CD4-positive, CD25-positive, alpha-beta regulatory T cell (primary cell): ENCODE measurements at regions not wholly inside any gene's neighbourhood (a gene's known extent, or its start where the extent isn't known, plus 50 kb on each side); places are given as distances from the start of the nearest gene placed in this dataset.

Experiments
- ATAC-seq, 2 donors: fragments of 150-1000 bp; cut with Tn5 transposase; one replicate each; pipeline ENCODE4 v1.10.0; 2021; ENCODE audit warnings: low read depth in 2 of 2, moderate number of reproducible peaks in 2 of 2, moderate library complexity in 1 of 2
- DNase-seq, 3 donors: peaks; one replicate each; pipeline versions ENCODE4 v3.0.0 to v3.0.0-alpha.2; 2012 to 2022; ENCODE audit warnings: mixed read lengths in 1 of 3
- H3K27ac ChIP-seq: one replicate; pipeline ENCODE4 v1.7.0; 2013; ENCODE audit warnings: mild to moderate bottlenecking, low read length; ENCODE audit not compliant: insufficient read depth, poor library complexity, severe bottlenecking
- H3K27me3 ChIP-seq: one replicate; pipeline ENCODE4 v1.7.0; 2013; ENCODE audit warnings: low read length; ENCODE audit not compliant: control insufficient read depth, insufficient read depth
- H3K36me3 ChIP-seq: one replicate; pipeline ENCODE4 v1.7.0; 2013; ENCODE audit warnings: mild to moderate bottlenecking, low read length, moderate library complexity; ENCODE audit not compliant: control insufficient read depth, insufficient read depth
- H3K4me1 ChIP-seq: 2 replicates; pipeline ENCODE4 v1.7.0; 2013; ENCODE audit warnings: mild to moderate bottlenecking, low read length; ENCODE audit not compliant: insufficient read depth, control insufficient read depth, poor library complexity, severe bottlenecking
- H3K4me3 ChIP-seq: one replicate; pipeline ENCODE4 v1.7.0; 2013; ENCODE audit warnings: low read depth, mild to moderate bottlenecking, low read length, moderate library complexity
- H3K9me3 ChIP-seq, 2 experiments: 1 replicate in 1 of 2; 2 replicates in 1 of 2; pipeline ENCODE4 v1.7.0; 2013; ENCODE audit warnings: low read length in 2 of 2, mild to moderate bottlenecking in 1 of 2, moderate library complexity in 1 of 2; ENCODE audit not compliant: control insufficient read depth in 2 of 2
- H3K27ac Mint-ChIP-seq, 3 donors: one replicate each; pipeline ENCODE4 v1.8.0; 2020 to 2022; ENCODE audit warnings: mild to moderate bottlenecking in 3 of 3, mixed read lengths in 3 of 3, moderate library complexity in 2 of 3
- H3K27me3 Mint-ChIP-seq: one replicate; pipeline ENCODE4 v1.8.0; 2022; ENCODE audit warnings: mild to moderate bottlenecking, mixed read lengths
- H3K36me3 Mint-ChIP-seq: one replicate; pipeline ENCODE4 v1.8.0; 2020; ENCODE audit warnings: mixed read lengths
- H3K4me1 Mint-ChIP-seq, 4 donors: one replicate each; pipeline ENCODE4 v1.8.0; 2020 to 2022; ENCODE audit warnings: mixed read lengths in 4 of 4, mild to moderate bottlenecking in 1 of 4
- H3K4me3 Mint-ChIP-seq, 4 donors: one replicate each; pipeline ENCODE4 v1.8.0; 2020 to 2022; ENCODE audit warnings: mild to moderate bottlenecking in 4 of 4, mixed read lengths in 4 of 4, moderate library complexity in 3 of 4
- H3K9me3 Mint-ChIP-seq, 7 donors: one replicate each; pipeline ENCODE4 v1.8.0; 2020 to 2022; ENCODE audit warnings: mixed read lengths in 7 of 7, mild to moderate bottlenecking in 3 of 7, moderate library complexity in 2 of 7

DNA sequence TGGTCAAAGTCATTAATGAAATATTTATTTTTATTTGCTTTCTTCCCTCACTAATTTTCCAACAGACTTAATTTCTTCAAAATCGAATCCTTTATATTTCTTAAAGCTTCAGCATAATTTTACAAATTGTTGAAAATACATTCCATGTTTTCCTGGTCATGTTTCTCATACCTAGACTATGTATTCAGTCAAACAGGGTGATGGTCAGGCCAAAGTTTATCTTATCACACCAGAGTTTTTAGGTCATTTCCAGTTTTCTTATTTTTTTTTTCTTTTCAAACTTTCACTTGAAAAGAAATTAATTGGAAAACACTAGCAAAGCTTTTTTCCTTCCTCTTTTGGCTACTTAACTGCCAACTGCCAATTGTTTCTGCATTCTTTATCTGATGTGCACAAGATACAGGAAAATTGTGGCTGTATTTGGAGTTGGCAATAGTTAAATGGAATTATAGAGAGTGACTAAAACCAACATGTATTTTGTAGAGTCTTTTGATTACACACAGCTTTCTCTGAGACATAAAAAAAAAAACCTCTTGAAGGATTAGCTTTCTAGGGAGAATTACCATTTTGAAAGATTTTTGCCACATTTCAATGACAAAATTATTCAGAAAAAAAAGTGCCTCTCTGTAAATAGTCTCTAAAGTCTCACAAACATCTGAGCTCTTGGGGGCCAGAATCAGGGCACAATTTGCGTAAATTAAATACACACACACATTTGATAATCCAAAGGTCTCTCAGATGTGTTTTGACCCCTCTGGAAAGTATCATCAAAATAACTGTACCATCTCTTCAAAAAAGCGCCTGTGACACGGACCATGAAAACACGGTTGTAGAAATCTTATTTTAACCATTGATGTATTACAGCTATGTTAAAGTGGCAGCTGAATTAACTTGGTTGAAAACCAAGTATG lies 603.2 kb upstream of the KCNMB2 start:
- H3K36me3 ChIP-seq, result no peaks in the 10 kb centered on the region
- peaks cover 0 to 1% (median 0%) of the 10 kb centered on the region in 7 donors for H3K9me3 Mint-ChIP-seq

DNA sequence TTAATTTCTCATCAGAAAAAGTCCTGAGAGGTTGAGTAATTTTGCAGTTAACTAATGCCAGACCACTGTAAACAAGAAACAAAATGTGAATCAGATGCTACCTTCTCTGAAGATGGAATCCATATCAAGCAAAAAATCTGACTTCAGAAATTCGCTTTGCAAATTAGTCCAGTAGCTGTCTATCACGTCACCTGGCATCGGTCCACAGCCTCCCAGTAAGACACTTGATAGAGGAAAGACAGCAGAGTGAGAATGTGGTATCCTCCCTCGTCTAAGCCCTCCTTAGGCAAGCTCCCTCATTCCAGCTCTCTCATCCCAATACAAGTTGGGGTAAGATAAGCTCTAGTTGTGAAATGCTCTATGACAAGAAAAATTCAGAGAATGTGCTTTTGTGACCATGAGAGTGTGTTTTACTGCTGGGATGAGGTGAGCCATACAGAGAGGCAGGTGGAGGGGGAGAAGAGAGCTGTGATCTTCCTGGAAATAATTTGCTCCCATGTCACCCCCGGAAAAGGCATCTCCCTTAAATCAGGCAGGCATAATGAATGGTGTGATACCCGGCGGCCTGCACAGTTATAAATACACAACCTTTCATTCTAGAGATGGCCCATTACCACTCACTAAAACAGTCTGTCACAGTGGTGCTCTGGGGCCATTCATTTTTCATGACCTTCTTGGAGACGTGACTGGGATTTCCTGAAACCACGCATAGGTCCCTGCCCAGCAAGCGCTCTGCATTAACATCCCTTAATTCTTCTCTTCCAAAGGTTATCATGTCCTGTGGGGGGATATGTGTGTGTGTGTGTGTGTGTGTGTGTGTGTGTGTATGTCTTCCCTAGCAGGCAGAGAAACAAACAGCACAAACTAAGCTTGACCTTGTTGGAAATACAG lies 602.0 kb upstream of the KCNMB2 start:
- H3K27me3 ChIP-seq, result no peaks in the 10 kb centered on the region
- Mint-ChIP-seq H3K36me3 (no peaks in the 10 kb centered on the region), H3K4me1 (no peaks in the 10 kb centered on the region), H3K9me3 (peaks cover 0 to 1% (median 0%) of the 10 kb centered on the region in 7 donors), H3K4me3 (no peak overlapping the region), H3K27me3 (no peaks in the 10 kb centered on the region), H3K27ac (no peak overlapping the region)
- no peak overlapping the region for H3K4me3 ChIP-seq
- DNase-seq (no peak), ATAC-seq (no peak)
- H3K36me3 ChIP-seq, result no peaks in the 10 kb centered on the region
- H3K27ac ChIP-seq, result no peak overlapping the region
- H3K4me1 ChIP-seq, result no peaks in the 10 kb centered on the region
- no peaks in the 10 kb centered on the region for H3K9me3 ChIP-seq

More for the DNA sequence above, 603.2 kb upstream of the KCNMB2 start:
- Mint-ChIP-seq H3K27me3 (no peaks in the 10 kb centered on the region), H3K4me3 (no peak overlapping the region), H3K36me3 (no peaks in the 10 kb centered on the region), H3K4me1 (peaks cover 5 to 7% (median 6%) of the 10 kb centered on the region in 4 donors), H3K27ac (no peak overlapping the region)
- Histone ChIP-seq H3K27ac (no peak overlapping the region), H3K4me1 (no peaks in the 10 kb centered on the region), H3K9me3 (no peaks in the 10 kb centered on the region), H3K27me3 (no peaks in the 10 kb centered on the region), H3K4me3 (no peak overlapping the region)
- no peak for ATAC-seq
- no peak for DNase-seq

DNA sequence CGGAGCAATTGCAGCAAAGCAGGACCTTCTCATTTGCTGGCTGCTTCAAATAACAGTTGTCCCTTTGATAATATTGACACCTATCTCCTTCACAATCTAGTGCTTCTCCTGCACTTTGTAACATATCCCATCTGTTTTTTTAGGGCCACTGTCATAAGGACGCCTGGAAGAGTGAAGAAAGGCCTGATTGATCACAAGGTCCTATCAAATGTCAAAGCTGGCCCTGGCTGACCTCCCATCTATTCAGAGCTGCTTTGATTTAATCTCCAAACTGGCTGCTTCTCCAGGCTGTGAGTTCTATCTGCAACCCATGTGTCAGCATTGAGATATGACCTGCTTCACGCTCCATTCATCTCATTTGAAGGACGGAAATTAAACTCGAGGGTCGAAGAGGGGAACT lies 601.2 kb upstream of the KCNMB2 start:
- Histone ChIP-seq H3K27me3 (no peaks in the 10 kb centered on the region), H3K36me3 (no peaks in the 10 kb centered on the region), H3K9me3 (no peaks in the 10 kb centered on the region), H3K4me3 (no peak overlapping the region), H3K27ac (no peak overlapping the region), H3K4me1 (no peaks in the 10 kb centered on the region)
- Mint-ChIP-seq H3K27ac (no peak overlapping the region), H3K4me1 (no peaks in the 10 kb centered on the region), H3K36me3 (no peaks in the 10 kb centered on the region), H3K9me3 (peaks cover 0 to 1% (median 0%) of the 10 kb centered on the region in 7 donors), H3K27me3 (no peaks in the 10 kb centered on the region), H3K4me3 (no peak overlapping the region)
- ATAC-seq, result no peak
- no peak for DNase-seq

DNA sequence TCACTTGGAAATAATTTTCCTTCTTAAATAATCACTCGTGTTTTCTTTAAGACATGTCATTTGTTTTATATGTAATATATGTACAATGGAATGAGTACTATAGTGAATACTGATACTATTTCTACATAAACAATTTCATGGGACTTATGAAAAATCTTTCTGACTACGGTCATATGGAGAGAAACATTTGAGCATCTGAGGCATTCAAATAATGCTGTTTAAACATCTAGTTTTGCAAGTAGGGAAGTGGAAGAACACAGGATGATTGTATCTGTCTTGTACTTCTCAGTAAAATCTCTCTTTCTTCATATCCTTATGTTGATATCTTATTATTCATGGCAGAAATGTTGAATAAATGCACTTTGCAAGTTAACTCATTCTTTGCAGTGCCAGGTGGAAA lies 599.5 kb upstream of the KCNMB2 start:
- ATAC-seq, result no peak
- H3K27ac ChIP-seq, result no peak overlapping the region
- no peaks in the 10 kb centered on the region for H3K36me3 ChIP-seq
- peaks cover 0 to 1% (median 0%) of the 10 kb centered on the region in 7 donors for H3K9me3 Mint-ChIP-seq
- H3K27me3 Mint-ChIP-seq, result peaks cover 3% of the 10 kb centered on the region
- H3K4me1 ChIP-seq, result no peaks in the 10 kb centered on the region
- no peaks in the 10 kb centered on the region for H3K27me3 ChIP-seq
- H3K9me3 ChIP-seq, result no peaks in the 10 kb centered on the region
- H3K36me3 Mint-ChIP-seq, result no peaks in the 10 kb centered on the region
- no peak for DNase-seq
- no peak overlapping the region for H3K4me3 Mint-ChIP-seq
- H3K4me1 Mint-ChIP-seq, result no peaks in the 10 kb centered on the region
- H3K4me3 ChIP-seq, result no peak overlapping the region
- no peak overlapping the region for H3K27ac Mint-ChIP-seq

DNA sequence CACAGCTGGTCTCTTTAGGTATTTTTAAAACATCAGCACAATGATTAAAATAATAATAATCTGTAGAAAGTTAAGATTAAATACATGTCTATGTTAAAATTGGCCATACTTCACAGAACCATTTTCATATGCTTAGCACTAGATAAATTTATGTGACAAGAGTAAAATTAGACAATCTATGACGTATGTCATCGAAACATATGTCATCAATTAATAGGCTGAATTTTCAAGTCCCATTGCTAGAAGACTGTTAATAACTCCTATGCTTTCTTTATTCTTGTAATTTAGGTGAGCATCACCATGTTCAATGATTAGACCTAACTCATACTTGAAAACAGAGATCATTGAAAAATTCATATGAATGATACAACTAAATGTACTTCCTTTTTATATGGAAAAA lies 593.3 kb upstream of the KCNMB2 start:
- H3K27ac ChIP-seq, result no peak overlapping the region
- Mint-ChIP-seq H3K4me1 (peaks cover 6 to 30% (median 19%) of the 10 kb centered on the region in 4 donors), H3K27me3 (peaks cover 6% of the 10 kb centered on the region), H3K36me3 (no peaks in the 10 kb centered on the region), H3K4me3 (no peak overlapping the region), H3K9me3 (peaks cover 0 to 6% (median 0%) of the 10 kb centered on the region in 7 donors), H3K27ac (no peak overlapping the region)
- H3K9me3 ChIP-seq, result no peaks in the 10 kb centered on the region
- H3K4me1 ChIP-seq, result peaks cover 15% of the 10 kb centered on the region
- no peaks in the 10 kb centered on the region for H3K36me3 ChIP-seq
- H3K27me3 ChIP-seq, result no peaks in the 10 kb centered on the region
- no peak overlapping the region for H3K4me3 ChIP-seq
- ATAC-seq (no peak), DNase-seq (no peak)

DNA sequence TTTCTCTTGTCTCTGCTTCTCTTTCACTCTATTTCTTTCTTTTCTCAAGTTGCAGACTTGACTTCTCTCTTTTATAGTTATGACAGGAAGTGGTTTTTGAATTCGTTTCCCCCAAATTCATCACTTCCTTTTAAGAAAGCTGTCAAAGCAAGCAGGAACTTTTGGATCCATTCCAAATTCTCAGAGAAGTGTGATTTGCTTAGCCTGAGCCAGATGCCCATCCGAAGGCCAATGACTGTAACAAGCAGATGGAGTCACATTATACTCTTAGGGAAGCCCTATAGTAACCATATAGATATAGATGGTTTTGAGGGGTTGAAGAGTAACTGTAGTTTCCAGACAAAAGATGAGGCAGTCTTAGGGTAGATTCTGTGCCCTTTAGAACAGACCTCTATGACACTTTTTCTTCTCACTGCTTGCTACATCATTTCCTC lies 592.0 kb upstream of the KCNMB2 start:
- Histone ChIP-seq H3K4me3 (peak overlapping the region; percentile 38), H3K27ac (no peak overlapping the region), H3K9me3 (no peaks in the 10 kb centered on the region), H3K36me3 (no peaks in the 10 kb centered on the region), H3K4me1 (peaks cover 15% of the 10 kb centered on the region), H3K27me3 (no peaks in the 10 kb centered on the region)
- Mint-ChIP-seq H3K4me3 (peak overlapping the region in 2 of 4 donors; percentile 28 to 73), H3K27ac (peak overlapping the region in 2 of 3 donors; percentile 21 to 37), H3K36me3 (no peaks in the 10 kb centered on the region), H3K4me1 (peaks cover 6 to 30% (median 19%) of the 10 kb centered on the region in 4 donors), H3K27me3 (peaks cover 6% of the 10 kb centered on the region), H3K9me3 (peaks cover 0 to 6% (median 0%) of the 10 kb centered on the region in 7 donors)
- peak in 1 of 2 donors; percentile 37 for ATAC-seq
- DNase-seq, result peak in 2 of 3 donors; percentile 21 to 41

DNA sequence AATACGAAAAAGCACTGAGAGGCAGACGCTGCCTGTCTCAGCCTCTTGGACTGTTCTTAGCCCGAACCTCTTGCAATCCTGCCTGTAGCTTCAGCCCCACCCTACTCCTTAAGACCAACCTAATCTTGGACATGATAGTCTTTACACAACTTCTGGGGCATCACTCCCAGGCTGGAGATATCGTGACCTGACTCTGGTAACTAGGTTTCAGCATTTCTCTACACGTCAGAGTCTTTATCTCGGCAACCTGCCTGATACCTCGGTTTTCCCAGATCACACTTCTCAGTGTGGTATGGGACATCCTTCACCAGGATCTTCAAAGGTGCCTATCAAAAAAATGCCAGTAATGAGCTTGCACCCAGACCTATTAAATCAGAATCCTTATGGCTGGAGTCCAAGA lies 590.2 kb upstream of the KCNMB2 start:
- H3K4me1 ChIP-seq, result peaks cover 15% of the 10 kb centered on the region
- no peaks in the 10 kb centered on the region for H3K36me3 ChIP-seq
- H3K9me3 ChIP-seq, result no peaks in the 10 kb centered on the region
- no peak overlapping the region for H3K27ac ChIP-seq
- no peak for DNase-seq
- peaks cover 6 to 30% (median 19%) of the 10 kb centered on the region in 4 donors for H3K4me1 Mint-ChIP-seq
- peaks cover 0 to 6% (median 0%) of the 10 kb centered on the region in 7 donors for H3K9me3 Mint-ChIP-seq
- H3K27me3 ChIP-seq, result no peaks in the 10 kb centered on the region
- peak overlapping the region in 2 of 3 donors; percentile 51 to 77 for H3K27ac Mint-ChIP-seq
- H3K27me3 Mint-ChIP-seq, result peaks cover 6% of the 10 kb centered on the region
- H3K4me3 ChIP-seq, result no peak overlapping the region
- no peaks in the 10 kb centered on the region for H3K36me3 Mint-ChIP-seq
- H3K4me3 Mint-ChIP-seq, result no peak overlapping the region
- ATAC-seq, result no peak
